ENCODE measurements at regions not wholly inside any gene's neighbourhood (a gene's known extent, or its start where the extent isn't known, plus 50 kb on each side); places are given as distances from the start of the nearest gene placed in this dataset.
"Not testable (repeated sequence)": the region's sequence is repeated elsewhere in the genome, so short reads cannot be mapped to it uniquely, and the experiment has no call there.

DNA sequence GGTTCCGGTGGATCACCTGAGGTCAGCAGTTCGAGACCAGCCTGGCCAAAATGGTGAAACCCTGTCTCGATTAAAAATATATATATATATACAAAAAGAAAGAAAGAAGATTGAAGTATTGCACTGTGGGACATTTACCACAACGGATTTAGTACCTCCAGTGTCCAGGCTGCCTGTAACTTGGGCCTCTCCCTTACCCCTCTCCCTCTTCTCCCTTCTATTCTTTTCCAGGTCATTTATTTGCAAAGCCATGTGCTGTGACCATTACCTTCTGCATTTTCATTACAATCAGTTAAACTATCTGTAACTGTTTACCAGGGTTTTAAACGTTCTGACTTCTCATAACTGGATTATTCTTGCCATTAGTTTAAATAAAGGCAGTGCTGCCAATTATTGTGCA, 400.9 kb upstream of the ZNF804A start:
- no peak for DNase-seq (ENCODE audit: low read depth)

DNA sequence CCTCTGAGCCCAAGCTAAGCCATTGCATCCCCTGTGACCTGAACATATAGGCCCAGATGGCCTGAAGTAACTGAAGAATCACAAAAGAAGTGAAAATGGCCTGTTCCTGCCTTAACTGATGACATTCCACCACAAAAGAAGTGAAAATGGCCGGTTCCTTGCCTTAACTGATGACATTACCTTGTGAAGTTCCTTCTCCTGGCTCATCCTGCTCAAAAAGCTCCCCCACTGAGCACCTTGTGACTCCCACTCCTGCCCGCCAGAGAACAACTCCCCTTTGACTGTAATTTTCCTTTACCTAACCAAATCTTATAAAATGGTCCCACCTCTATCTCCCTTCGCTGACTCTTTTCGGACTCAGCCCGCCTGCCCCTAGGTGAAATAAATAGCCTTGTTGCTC, 399.5 kb upstream of the ZNF804A start:
- not testable (repeated sequence) for DNase-seq (ENCODE audit: low read depth)

DNA sequence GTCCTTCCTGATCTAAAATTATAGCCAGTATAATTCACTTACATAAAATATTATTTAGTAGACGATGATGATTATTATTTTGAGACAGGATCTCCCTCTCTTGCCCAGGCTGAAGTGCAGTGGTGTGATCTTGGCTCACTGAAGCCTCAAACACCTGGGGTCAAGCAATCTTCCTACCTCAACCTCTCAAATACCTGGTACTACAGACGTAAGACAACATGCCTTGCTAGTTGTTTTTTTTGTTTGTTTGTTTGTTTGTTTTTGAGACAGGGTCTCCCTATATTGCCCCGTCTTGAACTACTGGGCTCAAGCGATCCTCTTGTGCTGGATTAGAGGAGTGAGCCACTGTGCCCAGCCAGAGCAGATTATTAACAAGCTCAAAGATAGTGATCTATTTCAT, 399.1 kb upstream of the ZNF804A start:
- no peak for DNase-seq (ENCODE audit: low read depth)

DNA sequence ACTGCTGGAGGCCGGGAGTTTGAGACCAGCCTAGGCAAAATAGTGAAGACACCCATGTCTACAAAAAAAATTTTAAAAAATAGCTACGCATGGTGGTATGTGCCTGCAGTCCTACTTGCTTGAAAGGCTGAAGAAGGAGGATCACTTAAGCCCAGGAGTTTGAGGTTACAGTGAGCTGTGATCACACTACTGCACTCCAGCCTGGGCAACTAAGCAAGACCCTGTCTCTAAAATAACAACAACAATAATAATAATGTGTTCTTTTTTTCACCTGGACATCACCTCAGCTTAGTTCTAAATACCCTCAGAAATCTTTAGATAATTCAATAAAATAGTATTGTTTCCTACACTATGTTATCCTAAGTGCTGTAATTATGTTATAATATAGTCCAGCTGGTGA, 397.1 kb upstream of the ZNF804A start:
- no peak for DNase-seq (ENCODE audit: low read depth)

DNA sequence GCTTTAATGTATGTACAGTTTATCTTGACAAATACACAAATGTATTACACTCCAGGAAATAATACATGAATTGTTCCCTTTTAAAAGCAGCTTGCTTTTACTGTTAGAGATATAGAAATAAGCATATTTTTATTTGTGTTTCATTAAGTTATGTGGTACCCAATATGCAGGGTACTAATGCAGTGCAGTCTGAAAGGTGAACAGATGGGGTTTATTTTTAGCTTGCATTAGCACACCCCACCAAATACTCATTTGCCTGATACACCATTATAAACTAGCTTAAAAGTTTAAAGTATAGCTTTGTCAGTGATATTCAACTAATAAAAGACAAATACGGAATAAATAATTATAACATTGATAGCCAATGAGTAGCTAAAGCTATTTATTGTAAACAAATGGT, 394.7 kb upstream of the ZNF804A start:
- no peak for DNase-seq (ENCODE audit: low read depth)

DNA sequence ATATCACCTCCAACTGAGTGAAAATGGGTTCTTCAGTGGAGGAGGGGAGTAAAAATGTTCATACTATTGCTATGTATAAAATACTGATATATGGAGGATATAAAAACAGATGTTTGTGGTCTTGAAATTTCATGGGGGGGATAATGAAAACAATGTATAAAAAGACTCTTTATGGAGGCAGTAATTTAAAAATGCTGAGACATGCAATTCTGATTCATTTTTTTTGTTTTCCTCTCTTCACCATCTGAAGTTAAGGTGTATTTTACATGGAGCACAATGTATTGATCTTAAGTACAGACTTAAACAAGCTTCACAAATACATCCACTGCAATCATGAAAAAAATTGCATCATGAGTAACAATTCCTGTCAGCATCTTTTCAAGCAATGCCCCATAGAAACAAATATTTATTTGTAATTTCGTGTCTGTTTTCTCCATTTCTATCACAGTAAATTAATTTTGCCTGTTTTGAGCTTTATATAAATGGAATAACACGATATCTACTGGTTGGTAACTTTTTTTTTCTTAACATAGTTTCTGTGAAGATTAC, 393.2 kb upstream of the ZNF804A start:
- DNase-seq (ENCODE audit: low read depth) = no peak

DNA sequence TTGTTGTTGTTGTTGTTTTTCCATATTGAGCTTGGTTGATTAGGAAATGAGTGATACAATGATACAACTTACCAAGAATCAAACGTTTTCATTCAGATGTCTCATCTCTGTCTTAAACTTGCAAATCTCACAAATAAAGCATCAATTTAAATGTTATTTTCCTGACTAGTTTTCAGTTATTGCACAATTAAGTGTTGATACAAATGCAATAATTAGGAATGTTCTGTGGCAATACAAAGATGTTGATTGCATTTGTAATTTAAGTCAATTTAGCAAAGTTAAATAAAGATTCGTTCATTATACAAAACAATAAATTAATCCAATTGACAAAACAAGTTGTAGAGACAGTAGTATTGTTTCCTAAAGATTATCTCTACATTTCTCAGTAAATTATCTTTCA, 392.3 kb upstream of the ZNF804A start:
- no peak for DNase-seq (ENCODE audit: low read depth)

DNA sequence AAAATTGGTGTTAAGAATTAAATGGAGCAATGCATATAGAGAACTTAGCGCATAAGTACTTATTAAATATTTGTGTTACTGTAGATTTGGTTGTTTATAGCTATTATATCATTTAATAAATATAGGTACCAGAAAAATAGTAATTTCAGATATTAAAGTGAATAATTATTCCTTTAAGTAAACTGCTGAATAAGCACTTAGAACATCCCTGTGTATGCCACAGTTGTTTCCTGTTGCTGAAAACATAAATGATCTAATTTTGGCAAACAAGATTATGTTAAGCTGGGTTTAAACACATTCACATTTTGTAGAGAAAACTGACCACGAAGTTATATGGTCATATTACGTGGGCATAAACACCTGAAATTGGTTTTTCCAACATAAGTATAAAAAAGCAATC, 388.0 kb upstream of the ZNF804A start:
- DNase-seq (ENCODE audit: low read depth) = no peak

DNA sequence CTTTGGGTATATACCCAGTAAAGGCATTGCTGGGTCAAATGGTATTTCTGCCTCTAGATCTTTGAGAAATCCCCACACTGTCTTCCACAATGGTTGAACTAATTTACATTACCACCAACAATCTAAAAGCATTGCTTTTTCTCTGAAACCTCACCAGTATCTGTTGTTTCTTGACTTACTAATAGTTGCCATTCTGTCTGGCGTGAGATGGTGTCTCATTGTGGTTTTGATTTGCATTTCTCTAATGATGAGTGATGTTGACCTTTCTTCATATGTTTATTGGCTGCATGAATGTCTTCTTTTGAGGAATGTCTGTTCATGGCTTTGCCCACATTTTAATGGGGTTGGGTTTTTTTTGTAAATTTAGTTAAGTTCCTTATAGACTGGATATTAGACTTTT, 382.6 kb upstream of the ZNF804A start:
- DNase-seq (ENCODE audit: low read depth) = no peak

DNA sequence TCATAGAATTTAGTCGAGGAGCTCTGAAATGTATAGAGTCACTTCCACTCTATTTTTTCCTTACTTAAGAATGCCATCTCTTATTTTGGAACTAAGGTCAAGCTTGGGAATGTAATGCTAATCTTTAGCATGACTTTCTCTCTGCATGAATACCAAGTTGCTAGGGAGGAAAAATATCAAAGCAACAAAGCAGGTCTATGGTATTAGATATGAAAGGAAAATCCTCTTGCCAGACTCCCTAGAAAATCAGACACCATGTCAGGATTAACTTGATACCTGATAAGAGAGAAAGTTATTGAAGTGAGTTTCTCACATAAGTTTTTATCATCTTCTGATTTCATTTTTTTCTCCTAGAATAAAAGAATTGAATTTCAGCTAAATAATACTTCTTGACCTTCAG, 341.7 kb upstream of the ZNF804A start:
- no peak for DNase-seq (ENCODE audit: low read depth)

DNA sequence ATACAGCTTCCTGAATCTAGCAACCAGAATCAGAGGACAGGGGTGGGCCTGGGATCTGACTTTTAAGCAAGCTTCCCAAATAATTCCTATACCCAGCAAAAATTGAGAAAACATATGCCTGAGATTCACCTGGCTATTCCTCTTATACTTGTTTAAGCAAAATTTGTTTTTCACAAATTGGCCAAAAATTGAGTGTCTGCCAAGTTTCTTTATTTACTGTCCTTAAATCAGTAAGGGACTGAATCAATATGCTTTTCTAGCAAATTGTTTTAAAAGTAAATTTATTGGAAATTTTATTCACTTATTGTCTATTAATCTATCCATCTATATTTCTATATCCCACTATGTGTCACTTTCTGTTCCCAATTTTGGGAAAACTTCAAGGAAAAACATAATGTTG, 337.0 kb upstream of the ZNF804A start:
- DNase-seq (ENCODE audit: low read depth) = no peak

DNA sequence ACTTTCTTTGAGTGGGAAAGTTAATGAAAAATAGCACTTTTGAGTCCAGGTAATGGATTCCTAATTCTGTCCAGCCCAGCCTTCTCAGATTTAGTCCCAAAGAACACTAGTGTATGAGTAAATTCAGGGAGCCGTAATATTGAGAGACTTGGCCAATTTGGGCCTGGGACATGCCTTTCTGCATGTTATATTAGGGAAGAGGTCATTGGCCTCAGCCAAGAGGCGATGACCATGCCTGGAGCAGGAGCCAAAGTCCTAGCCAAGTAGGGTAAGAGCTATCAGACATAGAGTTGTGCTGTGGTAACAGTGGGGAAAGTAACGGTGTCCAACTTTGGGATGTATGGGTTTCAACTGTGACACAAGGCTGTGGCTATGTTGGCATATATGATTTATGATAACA, 336.5 kb upstream of the ZNF804A start:
- no peak for DNase-seq (ENCODE audit: low read depth)

DNA sequence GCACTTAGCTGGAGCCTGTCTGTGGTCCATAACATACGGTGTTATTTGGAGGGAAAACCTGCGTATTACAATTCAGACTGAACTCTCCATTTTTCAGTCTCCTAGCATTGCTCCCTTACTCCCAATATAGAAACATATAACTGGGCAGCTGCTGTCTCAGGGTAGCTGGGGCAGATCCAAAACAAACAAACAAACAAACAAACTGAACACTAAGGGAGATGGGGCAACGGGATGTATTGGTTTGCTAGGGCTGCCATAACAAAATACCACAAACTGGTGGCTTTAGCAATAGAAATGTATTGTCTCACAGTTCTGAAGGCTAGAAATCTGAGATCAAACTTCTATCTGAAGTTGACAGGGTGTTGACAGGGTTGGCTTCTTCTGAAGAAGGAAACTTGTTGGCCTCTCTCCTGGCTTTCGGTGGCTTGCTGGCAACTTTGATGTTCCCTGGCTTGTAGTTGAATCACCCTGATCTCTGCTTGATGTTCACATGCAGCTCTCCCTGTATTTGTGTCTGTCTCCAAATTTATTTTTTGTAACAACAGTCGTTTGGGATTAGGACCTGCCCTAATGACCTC, 329.3 kb upstream of the ZNF804A start:
- DNase-seq (ENCODE audit: low read depth) = no peak

DNA sequence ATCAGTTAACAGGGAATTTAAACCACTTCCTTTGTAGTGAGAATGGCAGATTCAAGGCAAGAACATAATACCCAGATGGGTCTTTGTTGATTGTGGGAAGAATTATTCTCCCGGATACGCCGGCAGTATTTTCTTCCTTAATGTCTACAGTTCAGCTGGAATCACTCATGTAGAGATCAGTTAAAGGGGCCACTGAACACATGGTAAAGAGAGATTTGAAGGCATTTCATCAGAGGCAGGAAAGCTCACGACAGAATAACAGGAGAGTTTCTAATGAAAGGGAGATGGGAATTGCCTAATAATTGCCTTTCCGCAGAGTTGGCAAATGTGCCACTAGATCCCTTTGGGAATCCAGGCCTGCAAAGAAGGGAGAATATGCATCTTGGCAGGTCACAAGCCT, 327.7 kb upstream of the ZNF804A start:
- no peak for DNase-seq (ENCODE audit: low read depth)

DNA sequence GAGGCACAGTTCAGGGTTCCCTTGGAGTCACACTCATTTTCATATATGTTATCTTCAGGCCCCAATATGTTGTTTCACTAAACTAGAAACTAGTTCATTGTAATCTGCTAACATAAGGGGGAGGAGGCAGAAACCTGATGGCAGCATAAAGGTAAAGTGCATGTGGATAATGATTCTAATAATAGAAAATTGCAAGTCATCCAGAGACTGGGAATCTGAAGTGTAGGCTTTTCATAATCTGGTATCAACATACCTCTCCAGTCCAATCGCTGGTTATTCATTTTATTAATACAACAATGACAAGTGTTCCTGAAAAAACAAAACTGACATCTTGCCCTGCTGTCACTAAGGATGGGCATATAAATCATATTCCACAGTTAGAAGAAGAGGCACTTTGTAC, 326.3 kb upstream of the ZNF804A start:
- DNase-seq (ENCODE audit: low read depth) = no peak

DNA sequence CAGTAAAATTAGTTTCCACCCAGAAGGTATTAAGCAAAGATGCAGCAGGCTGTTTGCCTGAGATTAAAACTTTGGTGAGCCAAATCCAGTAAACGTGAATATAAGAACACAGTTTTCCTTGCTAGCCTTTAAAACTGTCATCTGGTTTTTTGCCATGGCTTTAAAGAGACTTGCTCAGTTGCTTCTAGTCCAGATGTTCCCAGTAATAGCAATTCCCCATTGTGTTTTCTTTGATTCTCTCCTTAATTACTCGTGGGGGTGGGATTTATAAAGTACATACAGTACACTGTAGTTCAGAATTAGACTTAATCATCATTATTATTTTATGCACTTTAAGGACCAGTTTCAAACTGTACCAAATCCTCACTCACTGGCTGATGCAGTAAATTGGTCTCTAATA, 303.5 kb upstream of the ZNF804A start:
- no peak for DNase-seq (ENCODE audit: low read depth)

DNA sequence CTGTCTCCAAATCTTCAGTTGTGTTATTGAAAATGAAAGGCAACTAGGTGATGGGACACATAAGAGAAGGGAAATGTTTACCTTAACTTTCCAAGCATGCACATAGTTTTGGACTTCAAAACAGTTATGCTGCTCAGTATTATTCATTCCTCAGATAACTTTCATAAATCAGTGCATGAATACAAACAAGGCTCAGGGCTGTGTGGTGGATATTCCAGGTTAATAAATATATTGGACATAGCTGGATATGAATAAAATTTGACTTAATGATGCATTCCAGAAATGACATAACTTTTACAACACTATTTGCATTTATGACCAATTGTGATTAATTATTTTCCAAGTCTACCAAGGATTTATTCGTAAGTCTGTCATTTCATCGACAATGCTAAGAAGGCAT, 301.2 kb upstream of the ZNF804A start:
- DNase-seq (ENCODE audit: low read depth) = no peak

DNA sequence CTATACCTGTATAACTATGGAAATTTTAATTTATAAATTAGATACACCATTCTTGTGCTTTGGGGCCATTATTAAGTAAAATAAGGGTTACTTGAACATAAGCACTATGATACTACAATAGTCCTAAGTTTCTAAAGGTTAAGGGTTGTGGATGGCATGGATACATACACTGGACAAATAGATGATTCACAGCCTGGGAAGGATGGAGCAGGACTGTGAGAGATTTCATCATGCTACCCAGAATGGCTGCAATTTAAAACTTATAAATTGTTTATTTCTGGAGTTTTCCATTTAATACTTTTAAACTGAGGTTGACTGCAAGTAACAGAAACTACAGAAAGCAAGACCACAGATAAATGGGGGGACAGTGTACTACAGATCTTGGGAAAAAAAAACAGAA, 295.8 kb upstream of the ZNF804A start:
- no peak for DNase-seq (ENCODE audit: low read depth)

DNA sequence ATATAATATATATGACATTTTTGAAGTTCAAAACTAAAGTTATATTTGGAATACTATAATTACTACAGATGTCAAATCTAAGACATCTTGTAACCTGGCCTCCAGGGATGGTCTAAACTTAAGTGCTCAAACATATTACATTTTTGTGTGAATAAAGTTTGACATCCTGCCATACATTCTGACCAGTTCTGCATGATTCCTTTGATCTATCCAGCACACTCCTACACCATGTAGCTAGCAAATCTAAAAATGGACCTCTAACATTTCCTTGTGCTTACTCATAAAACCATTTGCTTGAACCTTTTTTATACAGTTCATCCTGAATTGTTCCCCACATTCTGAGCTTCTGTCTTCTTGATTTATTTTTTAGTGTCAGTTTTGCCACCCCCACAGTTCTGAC, 294.3 kb upstream of the ZNF804A start:
- DNase-seq (ENCODE audit: low read depth) = no peak

DNA sequence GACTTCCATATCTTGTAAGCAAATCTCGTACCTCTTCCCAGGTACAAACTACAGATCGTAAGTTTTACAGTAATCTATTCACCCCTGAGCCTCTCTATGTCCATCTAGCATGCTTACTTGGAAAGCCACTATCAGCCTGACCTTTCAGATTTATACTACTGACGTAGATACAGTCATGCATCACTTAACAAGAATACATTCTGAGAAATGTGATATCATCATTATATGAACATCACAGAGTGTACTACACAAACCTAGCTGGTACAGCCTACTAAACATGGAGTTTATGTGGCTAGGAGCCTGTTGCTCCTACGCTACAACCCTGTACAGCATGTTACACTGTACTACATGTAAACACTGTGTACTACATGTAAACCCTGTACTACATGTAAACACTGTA, 293.2 kb upstream of the ZNF804A start:
- DNase-seq (ENCODE audit: low read depth) = no peak

DNA sequence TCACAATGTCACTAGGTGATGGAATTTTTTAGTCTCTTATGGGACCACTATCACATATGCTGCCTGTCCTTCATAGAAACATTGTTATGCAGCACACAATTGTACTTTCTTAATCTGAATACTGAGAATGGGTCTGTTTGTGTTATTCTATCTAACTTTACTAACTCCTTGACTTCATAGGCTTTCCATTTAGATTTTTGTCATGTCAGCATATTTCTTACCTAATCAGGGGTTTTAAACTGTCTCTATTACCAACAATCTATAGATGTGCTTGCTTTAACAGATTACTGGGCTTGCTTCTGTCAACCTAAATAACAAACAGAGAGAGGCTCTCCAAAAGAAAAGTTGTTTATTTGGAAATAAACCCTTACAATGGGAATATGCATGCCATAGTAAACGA, 289.6 kb upstream of the ZNF804A start:
- DNase-seq (ENCODE audit: low read depth) = no peak

DNA sequence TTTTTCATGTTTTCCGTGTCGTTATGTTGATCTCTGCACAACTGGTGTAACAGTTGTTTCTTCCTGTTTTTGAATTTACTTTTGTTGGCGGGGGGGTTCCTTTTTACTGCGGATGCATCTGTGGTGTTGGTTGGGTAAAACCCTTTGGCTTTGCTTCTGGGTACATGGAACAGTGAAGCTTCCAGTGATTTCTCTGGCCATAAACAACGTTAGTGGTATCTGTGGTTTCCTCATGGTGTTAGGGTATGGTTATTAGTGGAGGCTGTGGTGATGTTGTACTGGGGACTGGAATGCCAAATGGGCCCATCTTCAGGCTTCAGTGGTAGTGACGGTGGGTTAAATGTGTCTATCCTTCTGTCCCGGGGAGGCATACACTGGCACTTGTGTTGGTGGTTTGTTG, 285.4 kb upstream of the ZNF804A start:
- no peak for DNase-seq (ENCODE audit: low read depth)

DNA sequence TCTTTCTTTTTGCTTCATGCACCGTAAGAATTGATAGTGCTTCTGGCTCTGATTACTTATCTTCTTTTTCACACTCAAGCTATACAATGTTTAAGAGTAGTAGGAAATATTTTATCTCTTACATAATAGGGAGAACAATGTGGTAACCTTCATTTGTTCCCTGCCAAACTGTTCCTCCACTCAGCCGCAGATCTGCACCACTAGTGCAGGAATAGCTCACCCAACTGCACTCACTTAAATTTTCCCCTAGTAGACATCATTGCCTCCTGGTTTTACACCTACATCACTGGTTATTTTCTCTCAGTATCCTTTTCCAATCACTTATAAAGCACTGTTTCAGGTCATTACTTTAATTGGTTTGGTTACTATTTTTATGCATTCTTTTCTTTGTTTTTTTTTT, 283.5 kb upstream of the ZNF804A start:
- DNase-seq (ENCODE audit: low read depth) = no peak

DNA sequence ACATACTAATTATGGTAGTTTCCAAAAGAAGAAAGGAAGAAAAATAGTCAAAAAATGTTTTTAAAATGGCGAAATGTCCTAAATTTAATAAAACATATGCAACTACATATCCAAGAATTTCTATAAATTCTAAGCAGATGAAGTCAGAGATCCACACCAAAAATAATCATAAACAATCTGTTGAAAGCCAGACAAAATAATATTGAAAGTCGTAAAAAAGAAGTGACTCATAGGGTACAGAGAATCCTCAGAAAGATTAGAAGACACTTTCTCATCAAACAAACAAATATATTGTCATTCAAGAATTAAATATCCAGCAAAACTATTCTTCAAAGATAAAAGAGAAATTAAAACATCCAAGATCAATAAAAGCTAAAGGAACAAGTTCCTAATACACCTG, 281.4 kb upstream of the ZNF804A start:
- DNase-seq (ENCODE audit: low read depth) = no peak

DNA sequence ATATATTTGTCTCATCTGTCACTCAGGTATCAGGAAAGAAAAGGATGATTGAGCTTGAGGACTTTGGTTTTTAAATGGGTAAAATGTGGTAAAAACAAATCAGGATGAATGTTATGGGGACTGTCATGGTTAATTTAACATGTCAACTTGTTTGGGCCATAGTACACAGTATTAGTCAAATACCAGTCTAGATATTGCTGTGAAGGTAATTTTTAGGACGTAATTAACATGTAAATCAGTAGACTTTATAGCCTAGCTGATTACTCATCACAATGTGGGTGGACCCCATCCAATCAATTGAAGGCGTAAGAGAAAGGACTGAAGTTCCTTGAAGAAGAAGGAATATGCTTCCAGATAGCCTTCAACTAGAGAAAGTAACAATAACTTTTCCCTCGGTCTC, 275.7 kb upstream of the ZNF804A start:
- DNase-seq (ENCODE audit: low read depth) = no peak

Measured in forelimb muscle (tissue), 1 donor.